ENCODE measurements at regions not wholly inside any gene's neighbourhood (a gene's known extent, or its start where the extent isn't known, plus 50 kb on each side); places are given as distances from the start of the nearest gene placed in this dataset.

GRCh38 chr17:13981881-13982280 lies 87.4 kb upstream of the COX10 start:
- H3K4me3 ChIP-seq: no peak overlapping the region
- DNase-seq: no peak
- H3K27me3 ChIP-seq: no peaks in the 10 kb centered on the region
- H3K9me3 ChIP-seq: no peaks in the 10 kb centered on the region
- no peak for ATAC-seq (ENCODE audit: low FRiP score in 2 of 2)
- no peaks in the 10 kb centered on the region for H3K36me3 ChIP-seq
- 47 to 53% methylated on average over 3 of the region's 3 CpGs for WGBS, 2 donors
- H3K4me1 ChIP-seq: no peaks in the 10 kb centered on the region
- no peak for TF ChIP-seq POLR2A (IDR thresholded peaks at IDR 0.05)
- TF ChIP-seq EP300 (IDR thresholded peaks at IDR 0.05): no peak
- TF ChIP-seq CTCF (IDR thresholded peaks at IDR 0.05): no peak
- no peak for TF ChIP-seq POLR2AphosphoS5 (IDR thresholded peaks at IDR 0.05)
- no peak overlapping the region for H3K27ac ChIP-seq

DNA sequence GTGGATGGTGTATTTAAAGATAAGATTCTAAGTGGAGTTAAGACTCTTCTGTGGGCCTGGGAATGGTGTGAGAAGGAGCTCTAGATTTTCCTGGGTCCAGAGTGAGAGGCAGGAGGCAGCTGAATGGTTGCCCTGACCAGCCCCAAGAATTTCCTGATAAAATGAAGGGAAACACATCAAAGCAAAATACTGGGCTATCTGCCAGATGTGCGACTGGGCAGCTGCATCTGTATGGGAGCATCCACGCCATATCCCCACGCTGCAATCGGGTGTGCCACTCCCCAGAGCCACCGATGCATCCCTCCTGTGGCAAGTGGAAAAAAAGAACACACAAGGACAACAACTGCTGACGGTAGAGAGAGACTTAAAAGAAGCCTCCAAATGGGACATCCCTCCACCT lies 84.3 kb upstream of the COX10 start:
- H3K4me1 ChIP-seq: no peaks in the 10 kb centered on the region
- ATAC-seq (ENCODE audit: low FRiP score in 2 of 2): no peak
- H3K27me3 ChIP-seq: no peaks in the 10 kb centered on the region
- DNase-seq: no peak
- H3K27ac ChIP-seq: no peak overlapping the region
- no peak overlapping the region for H3K4me3 ChIP-seq
- no peak for TF ChIP-seq POLR2A (IDR thresholded peaks at IDR 0.05)
- no peak for TF ChIP-seq CTCF (IDR thresholded peaks at IDR 0.05)
- no peak for TF ChIP-seq EP300 (IDR thresholded peaks at IDR 0.05)
- no peak for TF ChIP-seq POLR2AphosphoS5 (IDR thresholded peaks at IDR 0.05)
- H3K36me3 ChIP-seq: no peaks in the 10 kb centered on the region
- H3K9me3 ChIP-seq: no peaks in the 10 kb centered on the region
- WGBS, 2 donors: 50 to 60% methylated on average over 6 of the region's 6 CpGs

- H3K27me3 ChIP-seq: no peaks in the 10 kb centered on the region
- H3K4me3 ChIP-seq: no peak overlapping the region
- H3K9me3 ChIP-seq: no peaks in the 10 kb centered on the region
- H3K27ac ChIP-seq: no peak overlapping the region
- DNase-seq: no peak
- no peaks in the 10 kb centered on the region for H3K36me3 ChIP-seq
- ATAC-seq (ENCODE audit: low FRiP score in 2 of 2): no peak
- TF ChIP-seq POLR2AphosphoS5 (IDR thresholded peaks at IDR 0.05) (no peak), POLR2A (IDR thresholded peaks at IDR 0.05) (no peak), CTCF (IDR thresholded peaks at IDR 0.05) (no peak), EP300 (IDR thresholded peaks at IDR 0.05) (no peak)
- 53 to 55% methylated on average over 4 of the region's 4 CpGs for WGBS, 2 donors
- H3K4me1 ChIP-seq: no peaks in the 10 kb centered on the region
These were observed 82.4 kb upstream of the COX10 start for GRCh38 chr17:13986855-13987254.

GRCh38 chr17:13989138-13989537 lies 80.2 kb upstream of the COX10 start:
- Histone ChIP-seq H3K36me3 (no peaks in the 10 kb centered on the region), H3K9me3 (no peaks in the 10 kb centered on the region), H3K27ac (no peak overlapping the region), H3K4me3 (no peak overlapping the region), H3K27me3 (no peaks in the 10 kb centered on the region), H3K4me1 (no peaks in the 10 kb centered on the region)
- ATAC-seq (ENCODE audit: low FRiP score in 2 of 2) (no peak), DNase-seq (no peak)
- no peak for TF ChIP-seq CTCF (IDR thresholded peaks at IDR 0.05)
- TF ChIP-seq POLR2AphosphoS5 (IDR thresholded peaks at IDR 0.05): no peak
- no peak for TF ChIP-seq POLR2A (IDR thresholded peaks at IDR 0.05)
- no peak for TF ChIP-seq EP300 (IDR thresholded peaks at IDR 0.05)
- WGBS, 2 donors: 84 to 85% methylated on average over 4 of the region's 4 CpGs

- H3K9me3 ChIP-seq: no peaks in the 10 kb centered on the region
- 73 to 94% methylated on average over 5 to 6 of the region's 6 CpGs for WGBS, 2 donors
- DNase-seq (no peak), ATAC-seq (ENCODE audit: low FRiP score in 2 of 2) (no peak)
- H3K4me1 ChIP-seq: no peaks in the 10 kb centered on the region
- no peaks in the 10 kb centered on the region for H3K27me3 ChIP-seq
- no peak overlapping the region for H3K27ac ChIP-seq
- no peaks in the 10 kb centered on the region for H3K36me3 ChIP-seq
- no peak for TF ChIP-seq POLR2A (IDR thresholded peaks at IDR 0.05)
- no peak for TF ChIP-seq CTCF (IDR thresholded peaks at IDR 0.05)
- no peak for TF ChIP-seq POLR2AphosphoS5 (IDR thresholded peaks at IDR 0.05)
- no peak for TF ChIP-seq EP300 (IDR thresholded peaks at IDR 0.05)
- no peak overlapping the region for H3K4me3 ChIP-seq
These were observed 76.2 kb upstream of the COX10 start for GRCh38 chr17:13993106-13993505.
